B cell (primary cell): ENCODE measurements at regions not wholly inside any gene's neighbourhood (a gene's known extent, or its start where the extent isn't known, plus 50 kb on each side); places are given as distances from the start of the nearest gene placed in this dataset.

Experiments
- EZH2 ChIP-seq: IDR thresholded peaks from 2 replicates; pipeline ENCODE4 v1.6.1; 2012; ENCODE audit warnings: borderline replicate concordance, low read depth, mild to moderate bottlenecking, moderate library complexity, low read length; ENCODE audit not compliant: insufficient read depth, poor library complexity, severe bottlenecking
- TF ChIP-seq, protein P1 (sequence below): fragments of 200-600 bp; IDR thresholded peaks from one replicate; pipeline ENCODE4 v1.8.0; 2022; ENCODE audit warnings: antibody characterized with exemption, mild to moderate bottlenecking

DNA sequence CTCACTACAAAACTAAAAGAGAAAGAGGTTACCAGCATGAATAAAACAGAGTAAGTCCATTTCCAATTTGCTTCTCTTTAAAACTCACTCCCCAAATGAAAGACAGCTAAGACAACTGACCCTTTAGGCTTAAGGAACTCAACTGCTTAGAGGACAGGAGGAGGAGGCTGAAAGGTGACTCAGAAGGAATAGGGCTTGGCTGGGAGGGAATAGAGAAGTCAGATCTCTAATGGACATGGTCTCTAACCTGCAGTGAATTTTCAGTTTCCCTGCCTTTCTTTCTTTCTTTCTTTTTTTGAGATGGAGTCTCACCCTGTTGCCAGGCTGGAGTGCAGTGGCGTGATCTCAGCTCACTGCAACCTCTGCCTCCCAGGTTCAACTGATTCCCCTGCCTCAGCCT lies 261.8 kb upstream of the CLINT1 start:
- TF ChIP-seq, protein P1, sequence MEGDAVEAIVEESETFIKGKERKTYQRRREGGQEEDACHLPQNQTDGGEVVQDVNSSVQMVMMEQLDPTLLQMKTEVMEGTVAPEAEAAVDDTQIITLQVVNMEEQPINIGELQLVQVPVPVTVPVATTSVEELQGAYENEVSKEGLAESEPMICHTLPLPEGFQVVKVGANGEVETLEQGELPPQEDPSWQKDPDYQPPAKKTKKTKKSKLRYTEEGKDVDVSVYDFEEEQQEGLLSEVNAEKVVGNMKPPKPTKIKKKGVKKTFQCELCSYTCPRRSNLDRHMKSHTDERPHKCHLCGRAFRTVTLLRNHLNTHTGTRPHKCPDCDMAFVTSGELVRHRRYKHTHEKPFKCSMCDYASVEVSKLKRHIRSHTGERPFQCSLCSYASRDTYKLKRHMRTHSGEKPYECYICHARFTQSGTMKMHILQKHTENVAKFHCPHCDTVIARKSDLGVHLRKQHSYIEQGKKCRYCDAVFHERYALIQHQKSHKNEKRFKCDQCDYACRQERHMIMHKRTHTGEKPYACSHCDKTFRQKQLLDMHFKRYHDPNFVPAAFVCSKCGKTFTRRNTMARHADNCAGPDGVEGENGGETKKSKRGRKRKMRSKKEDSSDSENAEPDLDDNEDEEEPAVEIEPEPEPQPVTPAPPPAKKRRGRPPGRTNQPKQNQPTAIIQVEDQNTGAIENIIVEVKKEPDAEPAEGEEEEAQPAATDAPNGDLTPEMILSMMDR = no peak
- no peak for TF ChIP-seq EZH2
